ENCODE measurements at regions not wholly inside any gene's neighbourhood (a gene's known extent, or its start where the extent isn't known, plus 50 kb on each side); places are given as distances from the start of the nearest gene placed in this dataset.

- DNase-seq (ENCODE audit: extremely low spot score, insufficient read length, low read depth) (no peak), FAIRE-seq (peak; percentile 45)
Observed at GRCh38 chr10:121662945-121663917, 65.0 kb upstream of the FGFR2 start.

GRCh38 chr10:121662531-121662930 lies 64.3 kb upstream of the FGFR2 start:
- no peak for FAIRE-seq

GRCh38 chr10:121661451-121661851 lies 63.2 kb upstream of the FGFR2 start:
- FAIRE-seq (no peak), DNase-seq (ENCODE audit: extremely low spot score, insufficient read length, low read depth) (no peak)

More at GRCh38 chr10:121662531-121662930, 64.3 kb upstream of the FGFR2 start:
- DNase-seq (ENCODE audit: extremely low spot score, insufficient read length, low read depth) = no peak

GRCh38 chr10:121659236-121659635 lies 61.0 kb upstream of the FGFR2 start:
- no peak for FAIRE-seq
- no peak for DNase-seq (ENCODE audit: extremely low spot score, insufficient read length, low read depth)

GRCh38 chr10:121658611-121659010 lies 60.4 kb upstream of the FGFR2 start:
- DNase-seq (ENCODE audit: extremely low spot score, insufficient read length, low read depth) (no peak), FAIRE-seq (no peak)

GRCh38 chr10:121658111-121658510 lies 59.9 kb upstream of the FGFR2 start:
- FAIRE-seq (no peak), DNase-seq (ENCODE audit: extremely low spot score, insufficient read length, low read depth) (no peak)

GRCh38 chr10:121655254-121656144 lies 57.3 kb upstream of the FGFR2 start:
- FAIRE-seq = no peak
- DNase-seq (ENCODE audit: extremely low spot score, insufficient read length, low read depth) = no peak

- FAIRE-seq = no peak
- DNase-seq (ENCODE audit: extremely low spot score, insufficient read length, low read depth) = no peak
Observed at GRCh38 chr10:121654021-121654545, 55.8 kb upstream of the FGFR2 start.

- DNase-seq (ENCODE audit: extremely low spot score, insufficient read length, low read depth) (no peak), FAIRE-seq (no peak)
Observed at GRCh38 chr10:121653608-121654007, 55.4 kb upstream of the FGFR2 start.

- no peak for DNase-seq (ENCODE audit: extremely low spot score, insufficient read length, low read depth)
- FAIRE-seq = no peak
Observed at GRCh38 chr10:121648493-121648892, 50.2 kb upstream of the FGFR2 start.

GRCh38 chr10:121648059-121648458 lies 49.8 kb upstream of the FGFR2 start:
- no peak for FAIRE-seq
- no peak for DNase-seq (ENCODE audit: extremely low spot score, insufficient read length, low read depth)

Data from GM18507 (cell line).